ENCODE measurements at regions not wholly inside any gene's neighbourhood (a gene's known extent, or its start where the extent isn't known, plus 50 kb on each side); places are given as distances from the start of the nearest gene placed in this dataset.

- no peak for TF ChIP-seq CTCF (IDR thresholded peaks at IDR 0.05; ENCODE audit: unreplicated experiment)
- no peaks in the 10 kb centered on the region for H3K9me3 Mint-ChIP-seq (ENCODE audit: low read depth)
- peaks cover 4% of the 10 kb centered on the region for H3K4me1 Mint-ChIP-seq (ENCODE audit: low read depth)
- H3K27ac Mint-ChIP-seq = no peak overlapping the region
- no peak for DNase-seq (ENCODE audit: low spot score, unreplicated experiment)
- no peak overlapping the region for H3K4me3 Mint-ChIP-seq (ENCODE audit: low read depth)
- peaks cover 12% of the 10 kb centered on the region for H3K27me3 Mint-ChIP-seq
- no peaks in the 10 kb centered on the region for H3K36me3 Mint-ChIP-seq (ENCODE audit: insufficient read depth)
Observed at GRCh38 chr6:6911391-6911790, 196.4 kb upstream of the RREB1 start.

- TF ChIP-seq CTCF (IDR thresholded peaks at IDR 0.05; ENCODE audit: unreplicated experiment) = no peak
- H3K9me3 Mint-ChIP-seq (ENCODE audit: low read depth) = no peaks in the 10 kb centered on the region
Observed at GRCh38 chr6:6912817-6913744, 194.7 kb upstream of the RREB1 start.

GRCh38 chr6:6915219-6915618 is 192.5 kb upstream of the RREB1 start:
- Mint-ChIP-seq H3K4me1 (ENCODE audit: low read depth) (peaks cover 4% of the 10 kb centered on the region), H3K36me3 (ENCODE audit: insufficient read depth) (no peaks in the 10 kb centered on the region), H3K27ac (no peak overlapping the region), H3K27me3 (peaks cover 8% of the 10 kb centered on the region), H3K4me3 (ENCODE audit: low read depth) (no peak overlapping the region), H3K9me3 (ENCODE audit: low read depth) (no peaks in the 10 kb centered on the region)
- TF ChIP-seq CTCF (IDR thresholded peaks at IDR 0.05; ENCODE audit: unreplicated experiment) = no peak
- DNase-seq (ENCODE audit: low spot score, unreplicated experiment) = no peak

More at GRCh38 chr6:6912817-6913744, 194.7 kb upstream of the RREB1 start:
- H3K36me3 Mint-ChIP-seq (ENCODE audit: insufficient read depth) = no peaks in the 10 kb centered on the region
- no peak overlapping the region for H3K4me3 Mint-ChIP-seq (ENCODE audit: low read depth)
- H3K4me1 Mint-ChIP-seq (ENCODE audit: low read depth) = peaks cover 4% of the 10 kb centered on the region
- DNase-seq (ENCODE audit: low spot score, unreplicated experiment) = no peak
- H3K27ac Mint-ChIP-seq = no peak overlapping the region
- peaks cover 12% of the 10 kb centered on the region for H3K27me3 Mint-ChIP-seq

GRCh38 chr6:6915813-6916547 is 191.8 kb upstream of the RREB1 start:
- Mint-ChIP-seq H3K27ac (peak overlapping the region; percentile 44), H3K36me3 (ENCODE audit: insufficient read depth) (no peaks in the 10 kb centered on the region), H3K27me3 (peaks cover 10% of the 10 kb centered on the region), H3K9me3 (ENCODE audit: low read depth) (no peaks in the 10 kb centered on the region), H3K4me3 (ENCODE audit: low read depth) (no peak overlapping the region), H3K4me1 (ENCODE audit: low read depth) (peaks cover 4% of the 10 kb centered on the region)
- DNase-seq (ENCODE audit: low spot score, unreplicated experiment) = no peak
- no peak for TF ChIP-seq CTCF (IDR thresholded peaks at IDR 0.05; ENCODE audit: unreplicated experiment)

GRCh38 chr6:6916598-6916997 is 191.2 kb upstream of the RREB1 start:
- H3K27ac Mint-ChIP-seq = peak overlapping the region; percentile 61

More at GRCh38 chr6:6916598-6916997, 191.2 kb upstream of the RREB1 start:
- Mint-ChIP-seq H3K9me3 (ENCODE audit: low read depth) (no peaks in the 10 kb centered on the region), H3K4me1 (ENCODE audit: low read depth) (peaks cover 4% of the 10 kb centered on the region), H3K4me3 (ENCODE audit: low read depth) (no peak overlapping the region), H3K36me3 (ENCODE audit: insufficient read depth) (no peaks in the 10 kb centered on the region), H3K27me3 (peaks cover 9% of the 10 kb centered on the region)
- TF ChIP-seq CTCF (IDR thresholded peaks at IDR 0.05; ENCODE audit: unreplicated experiment) = no peak
- DNase-seq (ENCODE audit: low spot score, unreplicated experiment) = no peak

Measured in progenitor cell of endocrine pancreas (in vitro differentiated cells).